GM12878 (cell line): ENCODE measurements at regions not wholly inside any gene's neighbourhood (a gene's known extent, or its start where the extent isn't known, plus 50 kb on each side); places are given as distances from the start of the nearest gene placed in this dataset.

Experiments
- ATF2 ChIP-seq: IDR thresholded peaks from 2 replicates; pipeline ENCODE4 v1.6.1; 2012; ENCODE audit warnings: low read length, inconsistent platforms
- CEBPB ChIP-seq, 2 experiments: fragments of 150-350 bp in 1 of 2; IDR thresholded peaks; 2 replicates each; pipeline ENCODE4 v1.6.1; 2012 to 2014; ENCODE audit warnings: low read depth in 2 of 2, low read length in 2 of 2, borderline replicate concordance in 1 of 2, inconsistent platforms in 1 of 2
- CHD1 ChIP-seq: IDR thresholded peaks from 2 replicates; pipeline ENCODE4 v1.6.1; 2012; ENCODE audit warnings: low read depth, low read length, improper control_type of control experiment
- CTCF ChIP-seq, 3 experiments: IDR thresholded peaks in 2 of 3; conservative IDR thresholded peaks in 1 of 3; 2 replicates each; pipeline ENCODE4 v1.5.1; 2011; ENCODE audit warnings: low read depth in 3 of 3, low read length in 3 of 3, mild to moderate bottlenecking in 3 of 3, control low read depth in 2 of 3, moderate library complexity in 2 of 3, inconsistent platforms in 1 of 3, mixed read lengths in 1 of 3; ENCODE audit not compliant: control insufficient read depth in 2 of 3, insufficient read depth in 1 of 3; ENCODE audit errors: extremely low read depth in 1 of 3
- POLR2A ChIP-seq: IDR thresholded peaks from 2 replicates; pipeline ENCODE4 v1.6.1; 2011; ENCODE audit warnings: low read depth, mild to moderate bottlenecking, low read length

- TF ChIP-seq CTCF (IDR thresholded peaks at IDR 0.05 in 2 of 3, conservative IDR thresholded peaks at IDR 0.05 in 1 of 3; ENCODE audit: control insufficient read depth in 2 of 3, extremely low read depth in 1 of 3, insufficient read depth in 1 of 3, low read depth in 3 of 3, low read length in 3 of 3), result no peak
- no peak for TF ChIP-seq CEBPB (IDR thresholded peaks at IDR 0.05; ENCODE audit: borderline replicate concordance in 1 of 2, low read depth in 2 of 2, low read length in 2 of 2)
- TF ChIP-seq POLR2A, result no peak
- no peak for TF ChIP-seq CHD1
- no peak for TF ChIP-seq ATF2
These were observed 313.3 kb downstream of the SATB1 start for GRCh38 chr3:18111796-18112232.
